ENCODE measurements at regions not wholly inside any gene's neighbourhood (a gene's known extent, or its start where the extent isn't known, plus 50 kb on each side); places are given as distances from the start of the nearest gene placed in this dataset.

DNA sequence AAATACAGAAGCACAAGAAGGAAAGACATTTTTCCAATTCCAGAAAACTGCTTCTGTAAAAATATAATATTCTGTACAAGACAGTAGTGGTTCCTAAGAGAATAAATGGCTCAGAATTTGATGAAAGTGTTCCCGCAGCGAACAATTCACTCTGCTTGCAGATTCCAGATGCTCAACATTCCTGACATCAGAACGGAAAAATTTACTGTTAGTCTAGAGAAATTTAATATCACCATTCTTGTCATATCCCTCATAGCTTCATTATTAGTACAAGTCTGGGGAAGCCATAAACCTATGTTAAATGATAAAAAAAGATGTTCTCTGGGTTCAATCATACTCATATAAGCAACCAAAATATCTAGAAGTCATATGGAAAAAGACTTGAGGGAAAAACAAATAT, 83.6 kb downstream of the MPP7 start:
- Mint-ChIP-seq H3K36me3 (no peaks in the 10 kb centered on the region), H3K27ac (no peak overlapping the region), H3K4me3 (no peak overlapping the region), H3K27me3 (ENCODE audit: low read depth in 2 of 2) (no peaks in the 10 kb centered on the region), H3K4me1 (peaks cover 5 to 18% of the 10 kb centered on the region in 2 donors), H3K9me3 (no peaks in the 10 kb centered on the region)
- Histone ChIP-seq H3K4me3 (ENCODE audit: low read length) (no peak overlapping the region), H3K9me3 (ENCODE audit: control insufficient read depth, insufficient read depth, low read length) (no peaks in the 10 kb centered on the region), H3K27ac (ENCODE audit: low read length) (no peak overlapping the region), H3K4me1 (ENCODE audit: control insufficient read depth, insufficient read depth, low read length) (no peaks in the 10 kb centered on the region), H3K27me3 (ENCODE audit: control insufficient read depth, insufficient read depth, low read length) (no peaks in the 10 kb centered on the region), H3K36me3 (ENCODE audit: control insufficient read depth, insufficient read depth, low read length) (no peaks in the 10 kb centered on the region)
- intact Hi-C loops (cut with micrococcal nuclease): no loop called here
- TF ChIP-seq, protein P1, sequence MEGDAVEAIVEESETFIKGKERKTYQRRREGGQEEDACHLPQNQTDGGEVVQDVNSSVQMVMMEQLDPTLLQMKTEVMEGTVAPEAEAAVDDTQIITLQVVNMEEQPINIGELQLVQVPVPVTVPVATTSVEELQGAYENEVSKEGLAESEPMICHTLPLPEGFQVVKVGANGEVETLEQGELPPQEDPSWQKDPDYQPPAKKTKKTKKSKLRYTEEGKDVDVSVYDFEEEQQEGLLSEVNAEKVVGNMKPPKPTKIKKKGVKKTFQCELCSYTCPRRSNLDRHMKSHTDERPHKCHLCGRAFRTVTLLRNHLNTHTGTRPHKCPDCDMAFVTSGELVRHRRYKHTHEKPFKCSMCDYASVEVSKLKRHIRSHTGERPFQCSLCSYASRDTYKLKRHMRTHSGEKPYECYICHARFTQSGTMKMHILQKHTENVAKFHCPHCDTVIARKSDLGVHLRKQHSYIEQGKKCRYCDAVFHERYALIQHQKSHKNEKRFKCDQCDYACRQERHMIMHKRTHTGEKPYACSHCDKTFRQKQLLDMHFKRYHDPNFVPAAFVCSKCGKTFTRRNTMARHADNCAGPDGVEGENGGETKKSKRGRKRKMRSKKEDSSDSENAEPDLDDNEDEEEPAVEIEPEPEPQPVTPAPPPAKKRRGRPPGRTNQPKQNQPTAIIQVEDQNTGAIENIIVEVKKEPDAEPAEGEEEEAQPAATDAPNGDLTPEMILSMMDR (IDR thresholded peaks at IDR 0.05): no peak
- 100% methylated on average over 3 of the region's 3 CpGs for WGBS (ENCODE audit: insufficient coverage)
- ATAC-seq: no peak
- no peak for DNase-seq

DNA sequence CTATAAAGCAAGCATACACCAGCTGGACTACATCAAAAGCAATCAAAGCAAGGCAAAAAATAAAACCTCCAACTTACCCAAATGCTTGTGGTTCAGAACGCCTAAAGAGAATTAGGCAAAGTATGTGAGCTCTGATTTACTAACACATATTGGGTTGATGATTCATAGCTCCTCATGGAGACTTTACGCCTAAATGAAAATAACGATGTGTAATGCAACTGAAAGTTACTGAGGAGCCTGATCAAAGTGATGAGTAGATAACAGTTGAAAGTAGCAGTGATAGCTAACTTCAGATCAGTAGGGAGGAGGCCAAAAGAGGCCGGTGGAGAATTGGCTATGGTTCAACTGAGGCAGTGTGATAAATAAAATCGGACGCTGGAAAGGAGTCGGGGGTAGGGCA, 85.0 kb downstream of the MPP7 start:
- WGBS (ENCODE audit: insufficient coverage): 85% methylated on average over 7 of the region's 7 CpGs
- ATAC-seq: no peak

DNA sequence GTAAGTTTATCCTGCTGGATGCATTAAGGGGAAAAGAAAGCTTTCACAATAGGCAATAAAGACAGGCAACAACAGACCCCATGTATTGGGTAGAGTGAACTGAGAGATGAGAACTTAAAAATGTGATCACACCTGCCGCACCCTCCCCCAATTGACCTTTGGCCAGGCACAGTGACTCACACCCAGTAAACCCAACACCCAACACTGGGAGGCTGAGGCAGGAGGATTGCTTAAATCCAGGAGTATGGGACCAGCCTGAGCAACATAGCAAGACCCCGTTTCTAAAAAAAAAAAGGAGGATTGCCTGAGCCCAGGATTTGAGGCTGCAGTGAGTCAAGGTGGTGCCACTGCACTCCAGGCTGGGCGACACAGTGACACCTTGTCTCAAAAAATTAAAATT, 86.9 kb downstream of the MPP7 start:
- H3K9me3 Mint-ChIP-seq: no peaks in the 10 kb centered on the region
- peaks cover 5 to 28% of the 10 kb centered on the region in 2 donors for H3K4me1 Mint-ChIP-seq
- H3K4me1 ChIP-seq (ENCODE audit: control insufficient read depth, insufficient read depth, low read length): no peaks in the 10 kb centered on the region
- TF ChIP-seq, protein P1 (IDR thresholded peaks at IDR 0.05): no peak
- H3K27ac Mint-ChIP-seq: no peak overlapping the region
- DNase-seq: no peak
- no peak overlapping the region for H3K4me3 Mint-ChIP-seq
- no peaks in the 10 kb centered on the region for H3K9me3 ChIP-seq (ENCODE audit: control insufficient read depth, insufficient read depth, low read length)
- no peak overlapping the region for H3K27ac ChIP-seq (ENCODE audit: low read length)
- intact Hi-C loops (cut with micrococcal nuclease): no loop called here
- H3K36me3 Mint-ChIP-seq: no peaks in the 10 kb centered on the region
- no peaks in the 10 kb centered on the region for H3K27me3 Mint-ChIP-seq (ENCODE audit: low read depth in 2 of 2)
- no peak overlapping the region for H3K4me3 ChIP-seq (ENCODE audit: low read length)
- no peak for ATAC-seq
- no peaks in the 10 kb centered on the region for H3K27me3 ChIP-seq (ENCODE audit: control insufficient read depth, insufficient read depth, low read length)
- peaks cover 2% of the 10 kb centered on the region for H3K36me3 ChIP-seq (ENCODE audit: control insufficient read depth, insufficient read depth, low read length)
- 100% methylated on average over 1 of the region's 3 CpGs for WGBS (ENCODE audit: insufficient coverage)

More for the DNA sequence above, 85.0 kb downstream of the MPP7 start:
- H3K27ac ChIP-seq (ENCODE audit: low read length): no peak overlapping the region
- intact Hi-C loops (cut with micrococcal nuclease): no loop called here
- peaks cover 2% of the 10 kb centered on the region for H3K36me3 ChIP-seq (ENCODE audit: control insufficient read depth, insufficient read depth, low read length)
- Mint-ChIP-seq H3K36me3 (no peaks in the 10 kb centered on the region), H3K4me1 (peaks cover 5 to 22% of the 10 kb centered on the region in 2 donors), H3K4me3 (no peak overlapping the region), H3K27ac (no peak overlapping the region), H3K9me3 (no peaks in the 10 kb centered on the region), H3K27me3 (ENCODE audit: low read depth in 2 of 2) (no peaks in the 10 kb centered on the region)
- TF ChIP-seq, protein P1 (IDR thresholded peaks at IDR 0.05): no peak
- no peak overlapping the region for H3K4me3 ChIP-seq (ENCODE audit: low read length)
- DNase-seq: peak in 1 of 2 donors; percentile 12
- H3K27me3 ChIP-seq (ENCODE audit: control insufficient read depth, insufficient read depth, low read length): no peaks in the 10 kb centered on the region
- no peaks in the 10 kb centered on the region for H3K4me1 ChIP-seq (ENCODE audit: control insufficient read depth, insufficient read depth, low read length)
- H3K9me3 ChIP-seq (ENCODE audit: control insufficient read depth, insufficient read depth, low read length): no peaks in the 10 kb centered on the region

DNA sequence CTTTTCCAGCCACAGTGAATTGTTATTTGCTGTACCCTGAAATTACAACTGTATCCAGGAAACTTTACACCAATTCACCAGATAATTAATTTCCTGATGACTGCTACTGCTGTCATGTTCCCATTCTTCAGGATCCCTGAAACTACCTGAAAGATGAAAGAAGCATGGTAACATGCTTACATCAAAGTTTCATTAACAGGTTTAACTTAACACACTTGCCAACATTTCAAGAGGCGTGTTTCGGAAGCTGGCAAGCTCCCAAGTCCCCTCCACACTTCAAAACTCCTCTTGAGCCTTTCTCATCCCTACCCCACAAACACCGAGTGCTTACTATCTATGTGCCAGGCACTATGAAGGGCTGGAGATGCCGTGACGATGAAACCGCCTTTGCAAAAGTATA, 88.6 kb downstream of the MPP7 start:
- Histone ChIP-seq H3K4me3 (ENCODE audit: low read length) (no peak overlapping the region), H3K27me3 (ENCODE audit: control insufficient read depth, insufficient read depth, low read length) (no peaks in the 10 kb centered on the region), H3K9me3 (ENCODE audit: control insufficient read depth, insufficient read depth, low read length) (no peaks in the 10 kb centered on the region), H3K4me1 (ENCODE audit: control insufficient read depth, insufficient read depth, low read length) (no peaks in the 10 kb centered on the region), H3K27ac (ENCODE audit: low read length) (no peak overlapping the region), H3K36me3 (ENCODE audit: control insufficient read depth, insufficient read depth, low read length) (peaks cover 2% of the 10 kb centered on the region)
- H3K4me1 Mint-ChIP-seq: peaks cover 5 to 21% of the 10 kb centered on the region in 2 donors
- ATAC-seq (no peak), DNase-seq (no peak)
- intact Hi-C loops (cut with micrococcal nuclease): no loop called here
- H3K36me3 Mint-ChIP-seq: no peaks in the 10 kb centered on the region
- no peak overlapping the region for H3K27ac Mint-ChIP-seq
- H3K4me3 Mint-ChIP-seq: no peak overlapping the region
- H3K27me3 Mint-ChIP-seq (ENCODE audit: low read depth in 2 of 2): no peaks in the 10 kb centered on the region
- TF ChIP-seq, protein P1 (IDR thresholded peaks at IDR 0.05): no peak
- H3K9me3 Mint-ChIP-seq: no peaks in the 10 kb centered on the region
- WGBS (ENCODE audit: insufficient coverage): 91% methylated on average over 6 of the region's 6 CpGs

Measured in natural killer cell (primary cell).